Stomach (tissue), 8 donors: ENCODE measurements at regions not wholly inside any gene's neighbourhood (a gene's known extent, or its start where the extent isn't known, plus 50 kb on each side); places are given as distances from the start of the nearest gene placed in this dataset.

Experiments
- DNase-seq, 2 donors: peaks; one replicate each; pipeline versions ENCODE4 v3.0.0 to v3.0.0-alpha.2; 2013 to 2019
- H3K27ac ChIP-seq, 5 donors: fragments of 200-600 bp in 4 of 5; sonication (generic) in 4 of 5; one replicate each; pipeline ENCODE4 v1.5.1; 2013 to 2019; ENCODE audit warnings: mild to moderate bottlenecking in 1 of 5, moderate library complexity in 1 of 5
- H3K27me3 ChIP-seq, 3 donors: fragments of 200-600 bp; sonication (generic); one replicate each; pipeline ENCODE4 v1.5.1; 2017 to 2019; ENCODE audit warnings: mixed run types in 1 of 3
- H3K36me3 ChIP-seq, 4 donors: fragments of 200-600 bp; sonication (generic); 1 replicate in 3 of 4; 2 replicates in 1 of 4; pipeline ENCODE4 v1.5.1; 2016 to 2019
- H3K4me1 ChIP-seq, 4 donors: fragments of 200-600 bp; sonication (generic); one replicate each; pipeline ENCODE4 v1.5.1; 2016 to 2019
- H3K4me3 ChIP-seq, 4 donors: fragments of 200-600 bp; sonication (generic) in 3 of 4; one replicate each; pipeline ENCODE4 v1.5.1; 2016 to 2019; ENCODE audit warnings: mild to moderate bottlenecking in 1 of 4
- H3K9me3 ChIP-seq, 4 donors: fragments of 200-600 bp; sonication (generic); one replicate each; pipeline ENCODE4 v1.5.1; 2016 to 2019
- EP300 ChIP-seq: sonication (generic); formaldehyde crosslinking; IDR thresholded peaks from one replicate; pipeline ENCODE4 v1.6.1; 2017; ENCODE audit warnings: antibody characterized with exemption
- POLR2A ChIP-seq, 4 donors: fragments of 450-650 bp; IDR thresholded peaks; one replicate each; pipeline ENCODE4 v1.6.1; 2016; ENCODE audit warnings: antibody characterized with exemption in 4 of 4, control low read depth in 2 of 4, mild to moderate bottlenecking in 1 of 4, moderate library complexity in 1 of 4
- POLR2AphosphoS5 ChIP-seq, 3 donors: sonication (generic); formaldehyde crosslinking; IDR thresholded peaks; one replicate each; pipeline ENCODE4 v1.6.1; 2016; ENCODE audit warnings: antibody characterized with exemption in 3 of 3
- WGBS, 5 donors: extraction: QIAGEN DNeasy Blood & Tissue Kit in 3 of 5; methylation state at CpG; one replicate each; pipeline versions ENCODE4 v1.1.5 to v1.1.7; 2013 to 2018; 5-methylcytosine and 5-hydroxymethylcytosine counted together
- intact Hi-C: fragments of 100-400 bp; cut with DNase I; formaldehyde crosslinking; loops from one replicate; pipeline ENCODE4 v1.15.1; 2023; ENCODE audit warnings: low total_unique reads
- TF ChIP-seq, protein P1 (sequence below), 7 experiments: fragments of 450-650 bp in 4 of 7; fragments of 200-600 bp in 3 of 7; sonication (generic) in 3 of 7; IDR thresholded peaks; one replicate each; pipeline ENCODE4 v1.5.1; 2016 to 2019; ENCODE audit warnings: antibody characterized with exemption in 7 of 7, control low read depth in 2 of 7, mild to moderate bottlenecking in 1 of 7
- donor health status: healthy with polysubstance abuse.
- donor health status: Bipolar disorder and iron deficiency.
- donor health status: healthy.

DNA sequence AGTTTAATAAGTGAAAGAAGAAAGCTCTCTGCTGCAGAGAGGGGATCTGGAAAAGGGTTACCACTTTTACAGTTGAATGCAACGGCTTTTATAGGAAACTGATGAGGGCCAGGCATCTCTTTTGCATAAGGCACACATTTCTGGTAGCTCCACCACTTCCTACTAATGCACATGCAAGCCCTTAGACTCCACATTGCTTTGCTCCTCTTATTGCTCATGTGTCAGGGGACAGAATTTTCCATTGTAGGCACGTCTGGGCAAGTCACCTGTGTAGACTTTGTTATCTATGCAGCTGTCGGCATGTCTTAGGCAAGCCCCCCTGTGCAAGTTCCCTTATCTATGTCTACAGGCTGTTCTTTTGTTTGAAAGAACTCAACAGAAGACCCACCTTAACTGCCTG is 294.6 kb upstream of the STS start:
- Histone ChIP-seq H3K4me3 (no peak overlapping the region), H3K4me1 (peaks cover 0 to 6% (median 0%) of the 10 kb centered on the region in 4 donors), H3K27me3 (no peaks in the 10 kb centered on the region), H3K27ac (no peak overlapping the region), H3K9me3 (no peaks in the 10 kb centered on the region), H3K36me3 (no peaks in the 10 kb centered on the region)
- no peak for DNase-seq
- 40 to 71% (median 63%) methylated on average over 1 to 3 of the region's 3 CpGs for WGBS, 5 donors
- TF ChIP-seq POLR2AphosphoS5 (IDR thresholded peaks at IDR 0.05) = no peak
- TF ChIP-seq, protein P1, sequence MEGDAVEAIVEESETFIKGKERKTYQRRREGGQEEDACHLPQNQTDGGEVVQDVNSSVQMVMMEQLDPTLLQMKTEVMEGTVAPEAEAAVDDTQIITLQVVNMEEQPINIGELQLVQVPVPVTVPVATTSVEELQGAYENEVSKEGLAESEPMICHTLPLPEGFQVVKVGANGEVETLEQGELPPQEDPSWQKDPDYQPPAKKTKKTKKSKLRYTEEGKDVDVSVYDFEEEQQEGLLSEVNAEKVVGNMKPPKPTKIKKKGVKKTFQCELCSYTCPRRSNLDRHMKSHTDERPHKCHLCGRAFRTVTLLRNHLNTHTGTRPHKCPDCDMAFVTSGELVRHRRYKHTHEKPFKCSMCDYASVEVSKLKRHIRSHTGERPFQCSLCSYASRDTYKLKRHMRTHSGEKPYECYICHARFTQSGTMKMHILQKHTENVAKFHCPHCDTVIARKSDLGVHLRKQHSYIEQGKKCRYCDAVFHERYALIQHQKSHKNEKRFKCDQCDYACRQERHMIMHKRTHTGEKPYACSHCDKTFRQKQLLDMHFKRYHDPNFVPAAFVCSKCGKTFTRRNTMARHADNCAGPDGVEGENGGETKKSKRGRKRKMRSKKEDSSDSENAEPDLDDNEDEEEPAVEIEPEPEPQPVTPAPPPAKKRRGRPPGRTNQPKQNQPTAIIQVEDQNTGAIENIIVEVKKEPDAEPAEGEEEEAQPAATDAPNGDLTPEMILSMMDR (IDR thresholded peaks at IDR 0.05) = no peak
- no peak for TF ChIP-seq POLR2A (IDR thresholded peaks at IDR 0.05)
- TF ChIP-seq EP300 = no peak
- intact Hi-C loops = no loop called here

DNA sequence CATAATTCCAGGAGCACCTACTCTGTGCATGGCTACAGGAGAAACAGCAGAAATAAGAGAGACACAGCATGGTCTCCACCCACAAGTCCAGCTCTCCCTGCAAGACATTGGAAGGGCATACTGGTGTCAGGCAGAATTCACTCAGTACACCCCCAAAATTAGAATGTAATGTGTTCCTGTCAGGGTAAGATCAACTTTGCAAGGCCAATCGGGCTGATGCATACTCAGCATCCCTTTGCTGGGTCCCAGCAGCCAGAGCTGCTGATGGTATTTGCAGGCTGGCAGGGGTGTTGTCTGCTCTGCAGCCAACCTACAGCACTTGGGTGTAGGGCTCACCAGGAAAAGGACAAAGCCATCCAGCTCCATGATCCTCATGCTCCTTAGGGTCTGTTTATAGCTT is 295.4 kb upstream of the STS start:
- no peaks in the 10 kb centered on the region for H3K36me3 ChIP-seq
- H3K4me3 ChIP-seq = no peak overlapping the region
- 90 to 100% (median 96%) methylated on average over 1 of the region's 1 CpG for WGBS, 5 donors
- H3K27ac ChIP-seq = no peak overlapping the region
- no peak for DNase-seq
- intact Hi-C loops = no loop called here
- H3K9me3 ChIP-seq = peaks cover 0 to 4% (median 0%) of the 10 kb centered on the region in 4 donors
- no peaks in the 10 kb centered on the region for H3K27me3 ChIP-seq
- TF ChIP-seq EP300 = no peak
- TF ChIP-seq POLR2AphosphoS5 (IDR thresholded peaks at IDR 0.05) = no peak
- TF ChIP-seq, protein P1 (IDR thresholded peaks at IDR 0.05) = no peak
- no peak for TF ChIP-seq POLR2A (IDR thresholded peaks at IDR 0.05)
- H3K4me1 ChIP-seq = peaks cover 0 to 6% (median 0%) of the 10 kb centered on the region in 4 donors

DNA sequence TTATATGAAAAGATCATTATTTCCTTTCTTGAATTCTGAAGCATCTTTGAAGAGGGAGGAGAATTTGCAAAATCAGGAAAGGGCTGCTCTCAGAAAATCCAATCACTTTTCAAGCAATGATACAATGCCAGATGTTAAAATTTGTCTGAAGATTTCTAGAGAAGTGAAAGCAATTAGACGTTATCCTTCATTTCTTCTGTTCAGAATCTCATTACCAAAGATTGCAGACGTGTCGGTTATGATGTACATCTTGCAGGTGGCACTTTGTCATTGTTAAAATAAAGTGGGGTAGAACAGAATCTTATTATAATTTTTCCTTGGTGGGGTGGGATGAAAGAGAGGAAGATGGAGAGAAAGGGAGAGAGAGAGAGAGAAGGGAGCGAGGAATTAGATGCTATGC is 296.4 kb upstream of the STS start:
- Histone ChIP-seq H3K36me3 (no peaks in the 10 kb centered on the region), H3K9me3 (peaks cover 0 to 4% (median 0%) of the 10 kb centered on the region in 4 donors), H3K4me3 (no peak overlapping the region), H3K27me3 (no peaks in the 10 kb centered on the region), H3K4me1 (peaks cover 0 to 6% (median 0%) of the 10 kb centered on the region in 4 donors), H3K27ac (no peak overlapping the region)
- intact Hi-C loops = no loop called here
- TF ChIP-seq, protein P1 (IDR thresholded peaks at IDR 0.05) = no peak
- no peak for TF ChIP-seq POLR2AphosphoS5 (IDR thresholded peaks at IDR 0.05)
- TF ChIP-seq POLR2A (IDR thresholded peaks at IDR 0.05) = no peak
- no peak for TF ChIP-seq EP300
- 83 to 100% (median 93%) methylated on average over 4 of the region's 4 CpGs for WGBS, 5 donors
- DNase-seq = no peak

DNA sequence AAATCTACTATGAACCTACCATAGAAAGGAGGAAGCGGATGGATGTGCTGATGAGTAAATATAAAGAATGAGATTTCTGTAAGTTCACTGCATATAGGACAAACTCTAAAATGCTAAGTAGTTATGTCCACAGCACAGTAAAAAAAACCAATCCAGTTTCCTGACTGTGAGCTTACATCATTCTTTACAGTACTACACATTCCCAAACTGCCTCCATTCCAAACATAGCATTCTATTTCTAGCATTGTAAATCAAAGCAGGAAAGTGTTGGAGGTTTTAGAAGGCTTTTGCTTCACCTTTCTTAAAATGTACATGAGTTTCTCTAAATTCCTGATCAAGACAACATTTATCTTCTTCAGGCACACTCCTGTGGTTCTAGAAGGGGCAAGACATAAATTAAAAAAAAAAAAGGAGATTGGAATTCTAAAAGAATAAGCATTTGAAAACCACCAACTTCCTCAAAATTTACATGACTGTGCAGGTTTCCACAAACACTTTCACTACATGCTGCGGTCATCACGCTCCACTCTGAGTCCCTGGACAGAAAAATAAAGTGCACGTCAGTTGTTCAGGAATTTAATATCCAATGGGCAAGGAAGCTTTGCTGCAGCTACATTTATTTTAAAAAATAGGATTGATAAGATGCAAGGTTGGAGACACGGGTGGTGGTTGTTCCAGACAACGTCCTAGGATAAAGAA is 297.6 kb upstream of the STS start:
- peaks cover 0 to 6% (median 0%) of the 10 kb centered on the region in 4 donors for H3K4me1 ChIP-seq
- 47 to 76% (median 66%) methylated on average over 6 of the region's 6 CpGs for WGBS, 5 donors
- DNase-seq = peak in 1 of 2 donors; percentile 3
- no peak overlapping the region for H3K4me3 ChIP-seq
- intact Hi-C loops = no loop called here
- peaks cover 0 to 4% (median 0%) of the 10 kb centered on the region in 4 donors for H3K9me3 ChIP-seq
- H3K27me3 ChIP-seq = no peaks in the 10 kb centered on the region
- TF ChIP-seq EP300 = no peak
- no peak for TF ChIP-seq POLR2A (IDR thresholded peaks at IDR 0.05)
- TF ChIP-seq, protein P1 (IDR thresholded peaks at IDR 0.05) = no peak
- no peak for TF ChIP-seq POLR2AphosphoS5 (IDR thresholded peaks at IDR 0.05)
- no peaks in the 10 kb centered on the region for H3K36me3 ChIP-seq
- no peak overlapping the region for H3K27ac ChIP-seq
